GM21367 (cell line): ENCODE measurements at regions not wholly inside any gene's neighbourhood (a gene's known extent, or its start where the extent isn't known, plus 50 kb on each side); places are given as distances from the start of the nearest gene placed in this dataset.

Experiments
- ATAC-seq: cut with Tn5 transposase; IDR thresholded peaks from one replicate; pipeline ENCODE4 v1.9.1; 2021; ENCODE audit not compliant: unreplicated experiment

GRCh38 chr2:145043399-145043834 is 523.5 kb upstream of the ZEB2 start:
- no peak for ATAC-seq

DNA sequence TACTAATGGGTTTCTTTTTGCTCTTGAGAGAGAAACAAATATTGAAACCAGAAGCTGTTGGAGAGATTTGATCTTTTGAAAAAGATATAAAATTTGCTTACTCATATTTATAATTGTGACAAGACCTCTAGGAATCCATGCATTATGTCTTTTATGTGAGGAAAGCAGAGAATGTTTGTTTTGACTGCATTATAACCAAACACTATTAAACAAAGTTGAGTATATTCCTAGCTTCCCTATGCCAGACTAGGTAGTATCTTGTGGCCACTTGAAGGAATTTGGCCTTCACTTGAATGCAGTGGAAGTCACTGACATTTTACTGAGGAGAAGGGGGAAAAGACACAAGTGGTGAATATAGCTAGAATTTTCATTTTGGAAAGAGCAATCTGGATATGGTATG is 521.8 kb upstream of the ZEB2 start:
- ATAC-seq: no peak

DNA sequence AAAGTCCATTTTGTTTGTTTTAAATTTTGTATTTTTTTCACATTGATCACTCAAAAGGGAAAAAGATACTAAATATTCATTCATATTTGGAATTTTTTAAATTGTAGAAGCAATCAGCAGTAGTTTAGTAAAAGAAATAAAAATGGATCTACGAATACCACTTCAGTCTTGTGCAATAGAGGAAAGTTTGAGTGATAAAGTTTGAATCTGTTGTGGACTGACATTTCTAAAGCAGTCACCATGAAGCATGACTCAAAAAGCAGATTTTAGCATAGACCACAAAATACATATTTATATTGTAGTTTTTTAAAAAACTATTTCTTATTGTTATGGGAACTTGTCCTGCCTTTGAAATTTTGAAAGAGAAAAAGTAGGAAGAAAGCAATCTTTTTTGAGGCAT is 520.5 kb upstream of the ZEB2 start:
- no peak for ATAC-seq

DNA sequence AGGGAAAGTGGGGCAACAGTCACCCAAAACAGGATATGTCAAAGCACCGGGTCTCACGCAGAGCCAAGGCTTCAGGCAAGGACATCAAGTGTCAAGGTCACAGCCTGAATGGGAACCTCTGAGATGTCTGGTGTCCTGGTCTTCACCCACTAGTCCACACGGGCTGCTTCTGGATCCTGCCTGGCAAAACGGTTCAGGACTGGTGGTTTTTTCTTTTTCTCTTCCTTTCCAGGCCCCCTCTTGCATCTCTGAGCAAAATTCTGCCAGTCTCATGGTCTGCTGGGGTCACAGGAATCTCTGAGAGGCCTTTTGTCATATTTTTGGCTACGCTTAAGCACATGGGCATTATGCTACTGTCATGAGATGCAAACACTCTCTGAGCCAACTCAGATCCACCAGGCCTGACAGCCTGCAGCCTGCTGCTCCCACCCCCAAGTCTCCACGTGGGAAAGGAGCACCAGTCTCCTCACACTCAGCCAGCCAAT is 518.2 kb upstream of the ZEB2 start:
- ATAC-seq: no peak

- no peak for ATAC-seq
Observed at GRCh38 chr2:145036421-145037011, 516.6 kb upstream of the ZEB2 start.

- no peak for ATAC-seq
Observed at GRCh38 chr2:145034511-145034910, 514.6 kb upstream of the ZEB2 start.

- ATAC-seq: no peak
Observed at GRCh38 chr2:145033438-145033837, 513.5 kb upstream of the ZEB2 start.

GRCh38 chr2:145032791-145033190 is 512.9 kb upstream of the ZEB2 start:
- no peak for ATAC-seq

DNA sequence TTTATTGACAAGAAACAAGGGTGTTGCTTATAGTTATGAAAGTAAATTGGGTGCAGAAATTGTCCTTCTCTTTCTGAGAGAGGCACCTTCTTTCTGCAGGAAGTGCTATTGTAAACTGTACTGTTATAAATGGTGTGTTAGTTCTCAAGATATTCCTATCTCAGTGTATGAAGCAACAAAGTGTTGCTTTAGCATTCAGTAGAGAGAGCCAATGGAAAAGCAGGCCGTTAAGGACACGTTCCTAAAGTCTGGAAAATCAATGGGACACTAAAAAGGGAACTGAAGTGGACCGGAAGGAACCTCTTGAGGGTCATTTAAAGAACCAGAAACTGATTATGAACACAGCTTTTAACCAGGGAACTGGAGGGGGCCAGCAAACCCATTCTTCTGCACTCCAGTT is 510.0 kb upstream of the ZEB2 start:
- ATAC-seq: no peak

- ATAC-seq: no peak
Observed at GRCh38 chr2:145029081-145029480, 509.2 kb upstream of the ZEB2 start.

DNA sequence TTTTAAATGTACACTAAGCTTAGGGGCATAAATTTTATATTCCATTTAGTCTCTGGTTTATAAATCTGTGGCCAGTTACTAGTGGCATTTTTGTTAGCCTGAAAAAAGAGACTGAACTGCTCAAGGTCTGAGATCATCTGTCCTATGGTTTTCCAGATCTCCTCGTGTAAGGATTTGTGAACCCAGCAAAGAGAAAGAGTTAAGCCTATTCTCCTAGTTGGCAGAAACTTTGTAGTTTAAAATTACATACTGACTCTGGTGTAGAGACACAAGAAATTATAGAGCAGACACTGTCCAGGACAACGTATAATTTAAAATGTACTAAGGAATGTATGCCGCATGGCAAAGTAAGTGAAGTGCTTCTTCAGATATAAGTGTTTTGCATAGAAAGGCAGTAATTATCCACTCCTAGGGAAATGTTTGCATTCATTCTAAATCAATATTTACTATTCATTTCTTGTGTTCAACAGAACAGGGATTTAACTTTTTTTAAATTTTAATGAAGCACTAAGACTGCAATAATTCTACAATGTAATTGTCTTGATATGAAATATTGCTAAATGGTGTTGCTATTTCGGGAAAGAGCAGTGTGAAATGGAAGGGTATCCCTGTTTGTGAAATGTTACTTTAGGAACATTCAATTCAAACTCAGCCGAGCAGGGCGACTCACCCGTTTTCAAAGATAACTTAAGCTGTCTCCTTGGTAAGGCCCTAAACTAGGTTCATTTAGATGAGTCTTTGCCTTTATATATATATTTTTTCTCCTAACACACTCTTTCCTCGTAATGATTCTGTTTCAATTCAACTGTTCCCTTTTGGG is 508.4 kb upstream of the ZEB2 start:
- no peak for ATAC-seq

DNA sequence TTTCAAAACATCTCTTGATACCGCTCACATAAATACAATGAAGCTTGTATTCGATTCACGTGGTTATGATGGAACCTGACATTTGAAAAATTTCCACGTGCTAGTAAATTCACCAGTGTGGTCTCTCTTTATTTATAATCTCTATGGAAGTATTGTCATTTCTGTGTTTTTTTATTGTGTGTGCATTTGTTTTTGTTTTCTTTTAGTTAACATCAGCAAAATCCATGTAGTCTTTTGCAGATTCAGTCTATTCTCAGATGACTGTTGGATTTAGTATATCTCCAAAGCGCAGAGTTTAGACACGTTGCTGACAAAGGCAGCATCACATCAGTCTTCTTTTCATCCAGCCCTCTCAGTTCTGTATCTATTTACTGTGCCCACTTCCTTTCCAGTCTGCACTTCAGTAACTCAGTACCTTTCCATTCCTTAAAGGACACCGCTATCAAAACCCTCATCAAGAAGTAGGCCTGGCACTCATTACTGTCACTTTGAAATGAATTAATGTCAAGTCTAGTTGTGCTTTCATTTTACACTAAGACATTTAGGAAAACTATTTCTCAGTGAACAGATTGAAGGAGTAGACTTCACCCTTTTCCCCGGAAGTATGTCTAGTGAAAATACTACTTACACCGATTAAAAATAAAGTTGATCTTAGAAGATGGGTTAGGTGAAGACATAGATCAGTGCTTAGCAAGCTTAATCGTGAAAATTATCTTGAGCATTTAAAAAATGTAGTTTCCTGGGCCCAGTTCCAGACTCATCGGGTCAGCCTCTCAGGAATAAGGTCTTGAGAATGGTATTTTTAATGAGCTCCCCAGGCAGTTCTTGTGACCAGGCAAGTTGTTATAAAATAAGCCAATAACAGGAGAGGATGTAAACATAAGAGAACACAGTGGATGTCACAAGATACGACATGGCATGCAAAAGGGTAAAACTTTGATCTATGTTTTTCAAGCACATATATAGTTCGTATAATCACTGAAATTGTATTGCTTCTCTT is 506.8 kb upstream of the ZEB2 start:
- ATAC-seq: no peak

DNA sequence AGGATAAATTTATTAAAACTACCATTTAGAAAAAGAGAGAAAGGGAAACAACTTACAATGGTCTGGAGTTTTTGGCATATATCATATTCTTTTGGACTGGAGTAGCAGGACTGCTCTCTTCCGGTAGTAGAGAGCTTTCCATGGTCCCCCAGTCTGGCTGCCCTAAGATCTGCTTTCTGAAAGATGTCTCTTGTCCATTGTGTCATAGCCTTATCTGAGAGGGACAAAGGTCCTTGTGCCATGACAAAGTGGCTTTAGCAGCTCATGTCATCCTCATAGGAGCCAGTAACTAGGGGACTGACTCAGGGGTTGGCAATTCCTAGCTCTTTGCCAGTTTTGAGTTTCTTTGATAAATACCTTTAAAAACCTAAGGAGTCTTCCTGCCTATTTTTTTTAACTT is 505.5 kb upstream of the ZEB2 start:
- ATAC-seq: no peak

DNA sequence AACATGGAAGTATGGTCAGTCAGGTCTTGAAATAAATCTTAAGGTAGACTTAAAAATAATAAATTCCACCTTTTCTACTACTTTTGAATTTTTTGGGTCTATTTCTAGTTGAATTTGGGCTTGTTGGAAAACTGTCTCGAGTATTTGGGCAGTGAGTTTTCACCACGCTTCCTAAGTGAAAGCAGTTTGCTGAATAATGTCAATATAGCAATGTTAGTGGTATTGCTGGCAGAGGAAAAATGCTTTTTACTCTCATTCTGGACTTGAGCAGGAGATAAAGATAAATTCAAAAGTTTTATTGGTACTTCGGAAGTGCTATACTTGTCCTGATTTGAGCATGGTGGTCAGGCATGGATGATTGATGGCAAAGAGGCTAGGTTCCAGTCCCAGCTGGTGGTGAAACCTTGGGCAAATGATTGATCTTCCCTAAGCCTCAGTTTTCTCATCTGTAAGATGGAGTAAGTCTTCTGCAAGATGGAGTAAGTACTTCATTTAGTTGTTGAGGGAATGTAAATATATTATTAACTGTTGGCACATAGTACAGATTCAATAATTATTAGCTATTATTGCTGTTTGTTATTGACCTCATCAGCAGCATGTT is 503.5 kb upstream of the ZEB2 start:
- ATAC-seq: no peak

DNA sequence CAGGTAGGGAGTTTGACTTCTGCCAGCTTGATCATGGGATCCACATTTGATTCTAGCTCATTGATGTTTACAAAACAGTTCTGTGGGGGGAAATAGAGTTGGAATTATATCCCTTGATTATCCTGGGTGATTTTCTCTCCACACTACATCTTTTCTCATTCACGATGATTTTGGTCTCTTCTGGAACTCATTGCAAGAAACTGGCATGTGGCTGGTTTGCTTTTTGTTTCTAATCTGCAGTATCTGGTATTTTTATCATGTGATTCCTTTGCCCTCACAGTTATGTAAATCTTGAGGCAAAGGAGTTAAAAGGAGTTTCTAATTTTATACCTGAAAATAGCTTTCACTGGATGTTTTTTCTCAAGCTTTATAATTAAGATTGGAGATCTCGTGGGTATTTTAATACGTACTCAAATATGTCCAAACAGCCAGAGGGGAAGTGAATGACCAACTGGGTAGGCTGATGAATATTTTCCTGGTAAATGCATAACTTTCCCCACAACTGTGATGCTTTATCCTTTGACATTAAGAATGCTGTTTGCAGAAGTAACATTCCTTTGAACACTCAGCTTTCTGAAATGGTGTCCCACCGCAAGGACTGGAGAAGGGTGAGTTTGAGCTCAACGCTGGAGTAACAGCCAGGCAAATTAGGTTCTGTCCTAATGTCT is 502.9 kb upstream of the ZEB2 start:
- no peak for ATAC-seq

GRCh38 chr2:145021962-145022665 is 502.2 kb upstream of the ZEB2 start:
- no peak for ATAC-seq

DNA sequence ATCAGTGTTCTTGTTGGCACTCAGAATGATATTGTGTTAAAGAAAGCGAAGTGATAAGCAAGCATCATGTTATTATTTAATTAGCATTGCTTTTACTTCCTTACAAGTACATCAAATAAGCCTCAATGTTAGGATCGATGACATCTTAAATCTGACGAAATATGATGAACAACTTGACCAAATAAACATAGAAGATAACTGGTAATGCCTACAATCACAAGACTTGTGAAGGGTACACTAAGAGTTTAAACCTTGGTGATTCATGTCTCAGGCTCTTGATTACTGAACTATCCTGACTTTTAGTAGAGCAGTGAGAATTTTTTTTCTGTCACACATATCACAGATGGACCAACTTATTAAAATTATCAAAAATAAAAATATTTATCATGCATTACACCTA is 500.8 kb upstream of the ZEB2 start:
- ATAC-seq: no peak

- no peak for ATAC-seq
Observed at GRCh38 chr2:145020139-145020538, 500.2 kb upstream of the ZEB2 start.

GRCh38 chr2:145018502-145018901 is 498.6 kb upstream of the ZEB2 start:
- ATAC-seq: no peak

GRCh38 chr2:145017149-145017548 is 497.2 kb upstream of the ZEB2 start:
- no peak for ATAC-seq
